ENCODE measurements at regions not wholly inside any gene's neighbourhood (a gene's known extent, or its start where the extent isn't known, plus 50 kb on each side); places are given as distances from the start of the nearest gene placed in this dataset.
"Not testable (repeated sequence)": the region's sequence is repeated elsewhere in the genome, so short reads cannot be mapped to it uniquely, and the experiment has no call there.

DNA sequence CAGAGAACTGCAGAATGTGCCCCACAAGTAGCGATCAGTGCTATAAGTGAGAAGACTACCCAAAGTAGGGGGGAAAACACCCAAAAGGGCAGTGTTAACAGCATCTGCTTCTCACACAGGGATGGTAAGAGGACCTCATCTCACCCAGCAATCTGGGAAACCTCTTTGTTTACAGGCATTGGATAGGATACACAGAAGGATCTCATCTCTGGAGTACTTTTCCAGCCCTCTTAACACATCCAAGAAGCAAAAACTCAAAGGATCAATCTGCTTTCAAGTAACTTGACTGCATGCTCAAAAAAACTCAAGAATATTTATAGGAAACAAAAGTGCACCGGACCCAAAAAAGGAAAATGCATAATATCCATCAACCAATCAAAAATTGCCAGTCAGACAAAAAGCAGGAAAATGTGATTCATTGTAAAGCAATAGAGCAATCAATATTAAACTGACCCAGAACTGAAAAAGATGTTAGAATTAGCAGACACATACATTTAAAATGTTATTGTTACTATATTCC is 311.0 kb upstream of the CXADR start:
- Histone ChIP-seq H3K9me3 (ENCODE audit: low read length) (no peaks in the 10 kb centered on the region), H3K4me1 (ENCODE audit: insufficient read depth, low read length) (no peaks in the 10 kb centered on the region), H3K27ac (ENCODE audit: low read depth, low read length) (no peak overlapping the region), H3K27me3 (ENCODE audit: insufficient read depth, low read length, poor library complexity, severe bottlenecking) (no peaks in the 10 kb centered on the region), H3K36me3 (ENCODE audit: insufficient read depth, low read length) (no peaks in the 10 kb centered on the region), H3K4me3 (ENCODE audit: low read length) (no peak overlapping the region)
- Mint-ChIP-seq H3K9me3 (peaks cover 3 to 29% (median 10%) of the 10 kb centered on the region in 5 donors), H3K27me3 (no peaks in the 10 kb centered on the region), H3K4me3 (no peak overlapping the region), H3K27ac (no peak overlapping the region), H3K4me1 (no peaks in the 10 kb centered on the region), H3K36me3 (no peaks in the 10 kb centered on the region)
- ChIA-PET POLR2A (no interaction called here), CTCF (no interaction called here)
- DNase-seq = no peak

DNA sequence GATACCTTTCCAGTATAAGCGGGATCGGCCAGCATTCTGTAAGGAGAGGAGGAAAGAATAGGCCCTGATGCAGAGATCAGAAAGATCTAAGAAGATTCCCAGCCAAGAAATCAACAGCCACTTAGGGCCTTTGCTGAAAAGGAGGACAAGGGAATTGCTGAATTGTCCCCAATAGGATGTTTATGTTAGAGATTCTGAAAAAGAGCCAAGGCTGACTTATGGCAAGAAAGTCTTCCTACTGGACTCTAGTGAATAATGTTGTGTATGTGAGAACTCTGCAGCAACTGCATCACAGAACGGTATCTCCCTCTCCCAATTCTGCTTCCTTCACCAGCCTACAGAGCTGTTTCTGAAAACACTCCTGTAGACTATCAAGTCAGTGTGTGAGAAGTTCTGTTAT is 298.0 kb upstream of the CXADR start:
- Mint-ChIP-seq H3K27ac (no peak overlapping the region), H3K4me3 (no peak overlapping the region), H3K4me1 (no peaks in the 10 kb centered on the region), H3K27me3 (no peaks in the 10 kb centered on the region), H3K9me3 (peaks cover 0 to 22% (median 9%) of the 10 kb centered on the region in 5 donors), H3K36me3 (no peaks in the 10 kb centered on the region)
- Histone ChIP-seq H3K27me3 (ENCODE audit: insufficient read depth, low read length, poor library complexity, severe bottlenecking) (no peaks in the 10 kb centered on the region), H3K9me3 (ENCODE audit: low read length) (no peaks in the 10 kb centered on the region), H3K4me1 (ENCODE audit: insufficient read depth, low read length) (no peaks in the 10 kb centered on the region), H3K4me3 (ENCODE audit: low read length) (no peak overlapping the region), H3K36me3 (ENCODE audit: insufficient read depth, low read length) (no peaks in the 10 kb centered on the region), H3K27ac (ENCODE audit: low read depth, low read length) (no peak overlapping the region)
- no peak for DNase-seq
- POLR2A ChIA-PET = no interaction called here
- CTCF ChIA-PET = no interaction called here

DNA sequence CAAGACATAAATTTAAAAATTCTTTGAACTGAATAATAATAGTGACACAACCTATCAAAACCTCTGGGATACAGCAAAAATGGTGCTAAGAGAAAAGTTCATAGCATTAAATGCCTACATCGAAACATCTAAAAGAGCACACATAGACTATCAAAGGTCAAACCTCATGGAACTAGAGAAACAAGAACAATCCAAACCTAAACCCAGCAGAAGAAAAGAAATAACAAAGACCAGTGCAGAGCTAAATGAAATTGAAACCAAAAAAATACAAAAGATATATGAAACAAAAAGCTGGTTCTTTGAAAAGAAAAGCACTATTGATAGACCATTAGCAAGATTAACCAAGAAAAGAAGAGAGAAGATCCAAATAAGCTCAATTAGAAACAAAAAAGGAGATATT is 293.8 kb upstream of the CXADR start:
- H3K4me3 ChIP-seq (ENCODE audit: low read length); H3K27me3 Mint-ChIP-seq; CTCF ChIA-PET; H3K27ac Mint-ChIP-seq; H3K36me3 Mint-ChIP-seq; H3K4me1 ChIP-seq (ENCODE audit: insufficient read depth, low read length); H3K27me3 ChIP-seq (ENCODE audit: insufficient read depth, low read length, poor library complexity, severe bottlenecking); DNase-seq; H3K27ac ChIP-seq (ENCODE audit: low read depth, low read length); POLR2A ChIA-PET; H3K9me3 ChIP-seq (ENCODE audit: low read length); H3K36me3 ChIP-seq (ENCODE audit: insufficient read depth, low read length); H3K4me3 Mint-ChIP-seq; H3K4me1 Mint-ChIP-seq: not testable (repeated sequence)
- peaks cover 0 to 15% (median 5%) of the 10 kb centered on the region in 5 donors for H3K9me3 Mint-ChIP-seq

DNA sequence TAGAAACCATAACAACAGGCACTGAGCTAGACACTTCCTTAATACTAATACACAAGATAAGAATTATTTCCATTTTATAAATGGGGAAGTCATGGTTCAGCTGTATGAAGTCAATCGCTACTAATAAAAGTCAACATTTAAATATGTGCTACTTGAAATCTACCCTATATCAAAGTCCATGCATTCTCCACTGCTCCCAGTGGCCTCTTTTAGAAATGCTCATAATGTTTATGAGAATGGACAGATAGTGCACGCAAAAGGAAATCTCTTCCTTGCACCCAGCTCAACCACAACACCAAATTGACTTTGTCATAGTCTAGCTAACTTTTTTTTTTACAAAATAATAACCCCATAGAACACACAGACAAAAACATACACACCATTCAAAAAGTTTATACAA is 281.7 kb upstream of the CXADR start:
- no peak overlapping the region for H3K4me3 ChIP-seq (ENCODE audit: low read length)
- no peaks in the 10 kb centered on the region for H3K36me3 ChIP-seq (ENCODE audit: insufficient read depth, low read length)
- no peak for DNase-seq
- H3K4me1 ChIP-seq (ENCODE audit: insufficient read depth, low read length) = no peaks in the 10 kb centered on the region
- Mint-ChIP-seq H3K4me3 (no peak overlapping the region), H3K27me3 (no peaks in the 10 kb centered on the region), H3K4me1 (no peaks in the 10 kb centered on the region), H3K27ac (no peak overlapping the region), H3K9me3 (peaks cover 3 to 33% (median 8%) of the 10 kb centered on the region in 5 donors), H3K36me3 (no peaks in the 10 kb centered on the region)
- no peaks in the 10 kb centered on the region for H3K9me3 ChIP-seq (ENCODE audit: low read length)
- H3K27ac ChIP-seq (ENCODE audit: low read depth, low read length) = no peak overlapping the region
- POLR2A ChIA-PET = no interaction called here
- no peaks in the 10 kb centered on the region for H3K27me3 ChIP-seq (ENCODE audit: insufficient read depth, low read length, poor library complexity, severe bottlenecking)
- CTCF ChIA-PET = no interaction called here

- H3K9me3 ChIP-seq (ENCODE audit: low read length) = no peaks in the 10 kb centered on the region
These were observed 281.1 kb upstream of the CXADR start for GRCh38 chr21:17231771-17232170.

DNA sequence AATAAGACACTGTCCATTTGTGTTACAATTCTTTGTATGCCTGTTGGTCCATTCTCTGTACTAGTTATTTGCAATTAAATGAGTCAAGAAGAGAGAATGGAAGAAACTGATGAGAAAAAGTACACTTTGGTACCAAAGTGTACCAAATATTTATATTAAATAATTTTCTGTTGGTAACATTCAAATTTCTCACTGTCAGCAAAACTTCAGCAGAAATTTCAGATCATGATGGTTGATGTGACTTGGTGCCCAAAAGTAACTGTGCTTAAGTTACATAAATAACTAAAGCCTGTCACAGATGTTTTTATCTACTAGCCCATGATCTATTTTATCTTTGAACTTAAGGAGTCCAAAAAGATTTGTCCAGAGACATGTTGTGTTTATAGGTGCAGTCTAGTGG is 274.4 kb upstream of the CXADR start:
- no peaks in the 10 kb centered on the region for H3K27me3 Mint-ChIP-seq
- H3K36me3 Mint-ChIP-seq = no peaks in the 10 kb centered on the region
- no peak overlapping the region for H3K4me3 ChIP-seq (ENCODE audit: low read length)
- H3K9me3 Mint-ChIP-seq = peaks cover 1 to 22% (median 17%) of the 10 kb centered on the region in 5 donors
- ChIA-PET CTCF (no interaction called here), POLR2A (no interaction called here)
- no peaks in the 10 kb centered on the region for H3K36me3 ChIP-seq (ENCODE audit: insufficient read depth, low read length)
- no peak for DNase-seq
- no peak overlapping the region for H3K4me3 Mint-ChIP-seq
- H3K27me3 ChIP-seq (ENCODE audit: insufficient read depth, low read length, poor library complexity, severe bottlenecking) = no peaks in the 10 kb centered on the region
- H3K4me1 Mint-ChIP-seq = no peaks in the 10 kb centered on the region
- H3K27ac Mint-ChIP-seq = no peak overlapping the region
- no peaks in the 10 kb centered on the region for H3K4me1 ChIP-seq (ENCODE audit: insufficient read depth, low read length)
- no peak overlapping the region for H3K27ac ChIP-seq (ENCODE audit: low read depth, low read length)
- H3K9me3 ChIP-seq (ENCODE audit: low read length) = no peaks in the 10 kb centered on the region

More at GRCh38 chr21:17231771-17232170, 281.1 kb upstream of the CXADR start:
- ChIA-PET CTCF (no interaction called here), POLR2A (no interaction called here)
- no peak overlapping the region for H3K27ac Mint-ChIP-seq
- Histone ChIP-seq H3K27me3 (ENCODE audit: insufficient read depth, low read length, poor library complexity, severe bottlenecking) (no peaks in the 10 kb centered on the region), H3K4me3 (ENCODE audit: low read length) (no peak overlapping the region), H3K27ac (ENCODE audit: low read depth, low read length) (no peak overlapping the region), H3K4me1 (ENCODE audit: insufficient read depth, low read length) (no peaks in the 10 kb centered on the region), H3K36me3 (ENCODE audit: insufficient read depth, low read length) (no peaks in the 10 kb centered on the region)
- H3K27me3 Mint-ChIP-seq = no peaks in the 10 kb centered on the region
- H3K4me3 Mint-ChIP-seq = no peak overlapping the region
- peaks cover 5 to 33% (median 9%) of the 10 kb centered on the region in 5 donors for H3K9me3 Mint-ChIP-seq
- H3K4me1 Mint-ChIP-seq = no peaks in the 10 kb centered on the region
- H3K36me3 Mint-ChIP-seq = no peaks in the 10 kb centered on the region
- no peak for DNase-seq

DNA sequence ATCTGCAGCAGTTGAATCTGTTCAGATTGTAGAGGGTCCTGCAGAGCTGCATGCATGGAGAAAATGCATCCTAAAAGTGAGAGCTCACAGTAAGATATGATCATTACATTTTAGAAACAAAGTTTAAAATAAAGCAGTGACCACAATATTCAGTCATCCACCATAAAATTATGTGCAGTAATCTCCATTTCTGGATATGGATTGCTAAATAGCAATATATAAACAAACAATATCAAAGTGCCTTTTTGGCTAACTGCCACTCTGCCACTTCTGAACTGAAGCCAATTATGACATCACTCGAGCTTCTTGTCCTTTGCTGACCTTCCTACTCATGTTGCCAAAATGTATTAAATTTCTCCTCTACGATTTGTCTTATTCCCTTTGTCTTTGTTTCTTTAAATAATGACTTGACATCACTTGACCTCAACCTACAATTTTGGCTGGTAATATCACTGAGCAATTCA is 262.0 kb upstream of the CXADR start:
- Mint-ChIP-seq H3K4me1 (no peaks in the 10 kb centered on the region), H3K27me3 (no peaks in the 10 kb centered on the region), H3K27ac (no peak overlapping the region), H3K9me3 (peaks cover 2 to 20% (median 4%) of the 10 kb centered on the region in 5 donors), H3K4me3 (no peak overlapping the region), H3K36me3 (peaks cover 0 to 2% (median 0%) of the 10 kb centered on the region in 3 donors)
- H3K4me1 ChIP-seq (ENCODE audit: insufficient read depth, low read length) = no peaks in the 10 kb centered on the region
- ChIA-PET CTCF (no interaction called here), POLR2A (no interaction called here)
- H3K9me3 ChIP-seq (ENCODE audit: low read length) = no peaks in the 10 kb centered on the region
- H3K4me3 ChIP-seq (ENCODE audit: low read length) = no peak overlapping the region
- no peak for DNase-seq
- no peak overlapping the region for H3K27ac ChIP-seq (ENCODE audit: low read depth, low read length)
- H3K27me3 ChIP-seq (ENCODE audit: insufficient read depth, low read length, poor library complexity, severe bottlenecking) = no peaks in the 10 kb centered on the region
- no peaks in the 10 kb centered on the region for H3K36me3 ChIP-seq (ENCODE audit: insufficient read depth, low read length)

DNA sequence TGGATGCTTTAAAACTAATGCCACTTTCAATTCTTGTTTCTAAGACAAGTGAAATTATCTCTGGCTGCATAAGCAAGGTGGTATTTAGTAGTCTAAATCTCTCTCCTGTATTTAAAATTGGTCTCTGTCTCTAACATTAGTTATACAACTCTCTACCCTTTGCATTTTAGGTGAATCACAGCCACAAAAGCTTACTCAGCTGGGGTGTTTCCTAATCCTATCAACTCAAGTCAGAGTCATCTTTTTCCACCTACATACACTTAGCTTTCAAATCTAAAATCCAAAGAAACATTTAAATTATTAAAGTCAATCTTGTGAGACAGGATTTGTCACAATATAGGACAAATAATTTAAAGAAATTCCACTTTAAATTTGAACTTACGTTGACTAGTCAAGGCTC is 255.1 kb upstream of the CXADR start:
- H3K4me3 Mint-ChIP-seq = no peak overlapping the region
- POLR2A ChIA-PET = no interaction called here
- CTCF ChIA-PET = no interaction called here
- no peaks in the 10 kb centered on the region for H3K36me3 Mint-ChIP-seq
- Histone ChIP-seq H3K4me1 (ENCODE audit: insufficient read depth, low read length) (no peaks in the 10 kb centered on the region), H3K27ac (ENCODE audit: low read depth, low read length) (no peak overlapping the region), H3K27me3 (ENCODE audit: insufficient read depth, low read length, poor library complexity, severe bottlenecking) (no peaks in the 10 kb centered on the region), H3K4me3 (ENCODE audit: low read length) (no peak overlapping the region), H3K9me3 (ENCODE audit: low read length) (no peaks in the 10 kb centered on the region), H3K36me3 (ENCODE audit: insufficient read depth, low read length) (no peaks in the 10 kb centered on the region)
- no peaks in the 10 kb centered on the region for H3K4me1 Mint-ChIP-seq
- DNase-seq = no peak
- H3K27ac Mint-ChIP-seq = no peak overlapping the region
- H3K27me3 Mint-ChIP-seq = no peaks in the 10 kb centered on the region
- peaks cover 0 to 6% (median 2%) of the 10 kb centered on the region in 5 donors for H3K9me3 Mint-ChIP-seq

GRCh38 chr21:17264182-17264581 is 248.7 kb upstream of the CXADR start:
- no peak for DNase-seq
- Histone ChIP-seq H3K27me3 (ENCODE audit: insufficient read depth, low read length, poor library complexity, severe bottlenecking) (no peaks in the 10 kb centered on the region), H3K9me3 (ENCODE audit: low read length) (no peaks in the 10 kb centered on the region), H3K36me3 (ENCODE audit: insufficient read depth, low read length) (no peaks in the 10 kb centered on the region), H3K4me1 (ENCODE audit: insufficient read depth, low read length) (no peaks in the 10 kb centered on the region), H3K27ac (ENCODE audit: low read depth, low read length) (no peak overlapping the region), H3K4me3 (ENCODE audit: low read length) (no peak overlapping the region)
- H3K9me3 Mint-ChIP-seq = peaks cover 0 to 4% (median 0%) of the 10 kb centered on the region in 5 donors
- H3K4me1 Mint-ChIP-seq = no peaks in the 10 kb centered on the region
- ChIA-PET CTCF (no interaction called here), POLR2A (no interaction called here)
- H3K27me3 Mint-ChIP-seq = no peaks in the 10 kb centered on the region
- no peaks in the 10 kb centered on the region for H3K36me3 Mint-ChIP-seq
- H3K4me3 Mint-ChIP-seq = no peak overlapping the region
- H3K27ac Mint-ChIP-seq = no peak overlapping the region

All from CD8-positive, alpha-beta memory T cell (primary cell).